HG02885 (cell line): ENCODE measurements at regions not wholly inside any gene's neighbourhood (a gene's known extent, or its start where the extent isn't known, plus 50 kb on each side); places are given as distances from the start of the nearest gene placed in this dataset.
"Not testable (repeated sequence)": the region's sequence is repeated elsewhere in the genome, so short reads cannot be mapped to it uniquely, and the experiment has no call there.

Source experiments
- ATAC-seq: cut with Tn5 transposase; IDR thresholded peaks from one replicate; pipeline ENCODE4 v1.9.1; 2021; ENCODE audit warnings: mild to moderate bottlenecking; ENCODE audit not compliant: unreplicated experiment, poor library complexity

- ATAC-seq: no peak
Observed at GRCh38 chr22:48297296-48297695, 1530.4 kb downstream of the BRD1 start.

GRCh38 chr22:48289954-48290353, 1527.5 kb downstream of the TBC1D22A start:
- not testable (repeated sequence) for ATAC-seq

GRCh38 chr22:48288376-48288940, 1526.0 kb downstream of the TBC1D22A start:
- no peak for ATAC-seq

GRCh38 chr22:48287031-48287430, 1524.6 kb downstream of the TBC1D22A start:
- no peak for ATAC-seq

- no peak for ATAC-seq
Observed at GRCh38 chr22:48284671-48285070, 1522.2 kb downstream of the TBC1D22A start.

GRCh38 chr22:48282804-48283203, 1520.4 kb downstream of the TBC1D22A start:
- ATAC-seq: no peak

GRCh38 chr22:48279461-48279756, 1517.0 kb downstream of the TBC1D22A start:
- no peak for ATAC-seq

- no peak for ATAC-seq
Observed at GRCh38 chr22:48278620-48279460, 1516.4 kb downstream of the TBC1D22A start.

- no peak for ATAC-seq
Observed at GRCh38 chr22:48277868-48278581, 1515.6 kb downstream of the TBC1D22A start.

GRCh38 chr22:48276994-48277867, 1514.8 kb downstream of the TBC1D22A start:
- ATAC-seq: no peak

GRCh38 chr22:48275412-48275811, 1513.0 kb downstream of the TBC1D22A start:
- no peak for ATAC-seq

GRCh38 chr22:48270731-48271130, 1508.3 kb downstream of the TBC1D22A start:
- ATAC-seq: no peak

GRCh38 chr22:48268771-48269552, 1506.5 kb downstream of the TBC1D22A start:
- ATAC-seq: no peak

GRCh38 chr22:48268293-48268692, 1505.8 kb downstream of the TBC1D22A start:
- no peak for ATAC-seq

GRCh38 chr22:48267681-48268080, 1505.2 kb downstream of the TBC1D22A start:
- no peak for ATAC-seq

- no peak for ATAC-seq
Observed at GRCh38 chr22:48265000-48265625, 1502.7 kb downstream of the TBC1D22A start.

GRCh38 chr22:48264586-48264985, 1502.1 kb downstream of the TBC1D22A start:
- no peak for ATAC-seq

- no peak for ATAC-seq
Observed at GRCh38 chr22:48263791-48264351, 1501.4 kb downstream of the TBC1D22A start.

- ATAC-seq: no peak
Observed at GRCh38 chr22:48263431-48263765, 1500.9 kb downstream of the TBC1D22A start.
